Medulla oblongata (tissue), 1 donor: ENCODE measurements at regions not wholly inside any gene's neighbourhood (a gene's known extent, or its start where the extent isn't known, plus 50 kb on each side); places are given as distances from the start of the nearest gene placed in this dataset.
A peak's percentile ranks its signal among the peaks of the same experiment; 100 is the strongest.
"Not testable (repeated sequence)": the region's sequence is repeated elsewhere in the genome, so short reads cannot be mapped to it uniquely, and the experiment has no call there.

ENCODE experiments used
- DNase-seq: peaks from one replicate; pipeline ENCODE4 v3.0.0-alpha.2; 2015; ENCODE audit errors: extremely low spot score

DNA sequence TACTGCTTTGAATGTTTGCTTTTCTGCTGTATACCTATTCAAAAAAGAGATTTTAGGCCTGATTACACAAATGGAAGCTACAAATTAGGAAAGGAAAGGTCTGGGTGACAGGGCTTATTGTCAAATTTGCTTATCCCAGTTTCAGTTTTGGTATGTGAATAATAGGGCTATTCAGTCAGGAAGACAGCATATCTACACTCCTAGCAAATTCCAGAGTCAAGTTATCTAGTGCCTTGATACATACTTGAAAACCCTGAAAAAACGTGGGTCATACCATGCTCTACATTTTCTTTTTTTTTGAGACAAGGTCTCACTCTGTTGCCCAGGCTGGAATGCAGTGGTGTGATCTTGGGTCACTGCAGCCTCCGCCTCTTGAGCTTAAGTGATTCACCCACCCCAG, 59.2 kb upstream of the CCDC180 start:
- DNase-seq = not testable (repeated sequence)

DNA sequence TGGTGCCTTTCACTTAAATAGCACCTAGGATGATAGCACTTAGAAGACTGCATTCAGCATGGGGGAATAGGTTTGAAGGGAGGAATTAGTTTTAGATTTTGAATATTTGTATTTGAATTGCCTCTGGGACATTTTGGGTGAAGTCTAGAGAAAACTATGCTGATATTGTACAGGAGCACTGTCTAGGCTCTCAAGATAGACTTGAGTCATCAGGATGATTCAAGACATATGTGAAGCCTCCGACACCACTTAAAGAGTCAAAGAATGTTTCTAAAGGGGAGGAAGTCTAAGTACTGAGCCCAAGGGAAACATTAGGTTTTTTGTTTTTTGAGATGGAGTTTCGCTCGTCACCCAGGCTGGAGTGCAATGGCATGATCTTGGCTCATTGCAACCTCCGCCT, 63.9 kb upstream of the CCDC180 start:
- DNase-seq = no peak

DNA sequence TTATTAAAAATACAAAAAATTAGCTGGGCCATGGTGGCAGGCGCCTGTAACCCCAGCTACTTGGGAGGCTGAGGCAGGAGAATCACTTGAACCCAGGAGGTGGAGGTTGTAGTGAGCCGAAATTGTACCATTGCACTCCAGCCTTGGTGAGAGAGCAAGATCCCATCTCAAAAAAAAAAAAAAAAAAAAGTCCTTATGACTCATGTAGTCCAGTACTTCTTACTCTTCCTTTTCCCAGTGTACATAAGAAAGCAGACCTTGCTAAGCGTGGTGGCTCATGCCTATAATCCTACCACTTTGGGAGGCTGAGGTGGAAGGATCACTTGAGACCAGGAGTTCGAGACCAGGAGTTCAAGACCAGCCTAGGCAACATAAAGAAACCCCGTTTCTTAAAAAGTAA, 66.0 kb upstream of the CCDC180 start:
- not testable (repeated sequence) for DNase-seq

DNA sequence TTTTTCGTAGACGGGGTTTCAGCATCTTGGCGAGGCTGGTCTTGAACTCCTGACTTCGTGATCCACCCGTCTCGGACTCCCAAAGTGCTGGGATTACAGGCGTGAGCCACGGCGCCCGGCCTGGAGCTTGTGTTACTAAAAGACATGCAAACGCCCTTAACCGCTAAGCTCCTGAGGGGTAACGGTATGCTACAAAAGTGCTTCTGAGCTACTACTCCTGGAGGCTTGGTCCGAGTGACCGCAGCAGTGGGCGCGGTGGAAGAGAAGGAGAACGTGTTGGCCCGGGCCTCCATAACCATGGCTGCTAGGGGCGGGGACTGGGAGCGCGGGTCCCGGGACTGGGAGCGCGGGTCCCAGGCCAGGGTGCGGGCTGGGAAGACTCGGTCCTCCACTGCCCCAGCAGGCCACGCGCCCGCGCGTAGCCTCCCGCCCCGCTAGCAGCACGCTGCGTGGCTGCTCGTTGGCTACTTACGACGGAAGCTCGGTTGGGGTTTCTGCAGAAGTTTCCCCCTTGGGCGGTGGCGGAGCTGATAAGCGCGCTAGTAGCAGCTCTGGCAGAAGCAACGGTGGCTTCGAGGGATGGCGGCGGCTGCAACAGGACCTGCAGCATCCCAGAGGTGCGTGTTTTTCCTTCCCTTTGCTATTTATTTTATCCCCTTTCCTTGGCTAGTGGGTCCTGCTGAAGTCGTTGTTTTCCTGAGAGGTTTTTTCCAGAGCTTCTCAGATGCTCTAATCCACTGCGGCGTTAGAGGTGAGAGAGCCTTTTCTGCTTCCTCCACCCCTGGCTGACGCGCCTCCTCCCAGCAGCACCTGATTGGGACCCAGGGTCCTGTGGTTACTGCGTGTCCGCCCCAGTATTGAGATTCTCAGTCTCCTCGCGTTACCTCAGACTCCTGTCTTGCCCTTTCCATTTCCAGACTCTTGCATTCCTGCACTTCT, 69.2 kb upstream of the CCDC180 start:
- DNase-seq = peak; percentile 90

DNA sequence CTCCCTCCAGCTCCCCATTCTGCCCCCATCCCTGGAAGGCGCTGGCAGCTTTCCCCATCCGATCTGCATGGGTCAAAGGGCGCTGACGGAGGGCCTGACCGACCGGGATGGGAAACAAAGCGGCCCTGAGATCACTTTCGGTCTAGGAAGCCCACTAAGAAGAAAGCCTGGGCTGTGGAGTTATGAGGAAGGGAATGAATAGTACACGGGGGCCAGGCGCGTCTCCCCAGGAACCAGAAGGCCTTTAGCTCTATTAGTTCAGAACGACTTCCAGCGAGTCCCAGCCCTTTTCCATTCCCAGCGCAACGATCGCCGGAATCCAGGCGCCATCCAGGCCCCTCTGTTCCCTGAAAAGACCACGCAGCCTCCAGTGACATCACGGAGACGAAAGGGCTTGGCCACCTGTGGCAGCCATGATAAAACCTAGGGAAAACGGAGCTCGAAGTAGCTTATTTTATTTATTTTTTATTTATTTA, 70.1 kb upstream of the CCDC180 start:
- no peak for DNase-seq

DNA sequence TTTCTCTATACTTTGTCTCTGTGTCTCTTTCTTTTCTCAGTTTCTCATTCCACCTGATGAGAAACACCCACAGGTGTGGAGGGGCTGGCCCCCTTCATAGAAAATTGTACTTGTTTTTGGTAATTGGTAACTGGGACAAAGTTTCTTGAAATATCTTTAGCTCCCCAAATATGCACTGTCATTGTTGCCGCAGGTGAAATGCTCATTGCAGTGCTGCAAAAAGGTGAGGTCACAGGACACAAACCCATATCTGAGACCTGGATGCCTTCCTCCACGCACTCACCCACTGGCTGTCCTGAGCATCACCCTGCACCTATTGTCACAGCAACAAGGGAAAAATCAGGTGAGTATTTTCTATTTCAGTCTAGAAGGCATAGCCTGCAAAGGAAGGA, 74.5 kb upstream of the CCDC180 start:
- not testable (repeated sequence) for DNase-seq

DNA sequence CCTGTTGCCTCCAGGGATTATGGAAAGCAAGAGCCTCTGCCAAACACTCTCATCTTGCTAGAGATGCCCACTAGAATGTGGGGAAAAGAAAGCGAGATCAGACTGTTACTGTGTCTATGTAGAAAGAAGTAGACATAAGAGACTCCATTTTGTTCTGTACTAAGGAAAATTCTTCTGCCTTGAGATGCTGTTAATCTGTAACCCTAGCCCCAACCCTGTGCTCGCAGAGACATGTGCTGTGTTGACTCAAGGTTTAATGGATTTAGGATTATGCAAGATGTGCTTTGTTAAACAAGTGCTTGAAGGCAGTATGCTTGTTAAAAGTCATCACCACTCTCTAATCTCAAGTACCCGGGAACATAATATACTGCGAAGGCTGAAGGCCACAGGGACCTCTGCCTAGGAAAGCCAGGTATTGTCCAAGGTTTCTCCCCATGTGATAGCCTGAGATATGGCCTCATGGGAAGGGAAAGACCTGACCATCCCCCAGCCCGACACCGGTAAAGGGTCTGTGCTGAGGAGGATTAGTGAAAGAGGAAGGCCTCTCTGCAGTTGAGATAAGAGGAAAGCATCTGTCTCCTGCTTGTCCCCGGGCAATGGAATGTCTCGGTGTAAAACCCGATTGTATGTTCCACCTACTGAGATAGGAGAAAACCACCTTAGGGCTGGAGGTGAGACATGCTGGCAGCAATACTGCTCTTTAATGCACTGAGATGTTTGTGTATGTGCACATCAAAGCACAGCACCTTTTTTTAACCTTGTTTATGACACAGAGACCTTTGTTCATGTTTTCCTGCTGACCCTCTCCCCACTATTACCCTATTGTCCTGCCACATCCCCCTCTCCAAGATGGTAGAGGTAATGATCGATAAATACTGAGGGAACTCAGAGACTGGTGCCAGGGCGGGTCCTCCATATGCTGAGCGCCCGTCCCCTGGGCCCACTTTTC, 75.1 kb upstream of the CCDC180 start:
- not testable (repeated sequence) for DNase-seq

DNA sequence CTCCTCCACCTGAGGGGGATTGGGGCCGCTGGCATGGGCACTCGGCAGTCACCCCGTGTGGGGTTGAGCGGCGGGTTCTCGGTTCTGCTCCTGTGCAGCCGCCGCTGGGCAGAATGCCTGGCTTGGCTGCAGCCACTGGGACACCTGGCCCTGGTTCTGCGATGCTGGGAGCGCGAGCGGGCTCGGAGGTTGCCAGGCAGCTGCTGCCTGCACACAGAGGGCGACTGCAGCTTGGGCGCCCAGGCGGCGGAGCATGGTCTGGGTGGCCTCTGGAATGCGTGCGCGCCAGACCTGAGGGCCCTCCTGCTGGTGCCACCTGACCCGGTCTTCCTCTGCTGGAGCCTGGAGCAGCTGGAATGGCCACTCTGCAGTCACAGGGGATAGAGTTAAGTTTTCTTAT, 85.1 kb upstream of the CCDC180 start:
- DNase-seq = not testable (repeated sequence)

DNA sequence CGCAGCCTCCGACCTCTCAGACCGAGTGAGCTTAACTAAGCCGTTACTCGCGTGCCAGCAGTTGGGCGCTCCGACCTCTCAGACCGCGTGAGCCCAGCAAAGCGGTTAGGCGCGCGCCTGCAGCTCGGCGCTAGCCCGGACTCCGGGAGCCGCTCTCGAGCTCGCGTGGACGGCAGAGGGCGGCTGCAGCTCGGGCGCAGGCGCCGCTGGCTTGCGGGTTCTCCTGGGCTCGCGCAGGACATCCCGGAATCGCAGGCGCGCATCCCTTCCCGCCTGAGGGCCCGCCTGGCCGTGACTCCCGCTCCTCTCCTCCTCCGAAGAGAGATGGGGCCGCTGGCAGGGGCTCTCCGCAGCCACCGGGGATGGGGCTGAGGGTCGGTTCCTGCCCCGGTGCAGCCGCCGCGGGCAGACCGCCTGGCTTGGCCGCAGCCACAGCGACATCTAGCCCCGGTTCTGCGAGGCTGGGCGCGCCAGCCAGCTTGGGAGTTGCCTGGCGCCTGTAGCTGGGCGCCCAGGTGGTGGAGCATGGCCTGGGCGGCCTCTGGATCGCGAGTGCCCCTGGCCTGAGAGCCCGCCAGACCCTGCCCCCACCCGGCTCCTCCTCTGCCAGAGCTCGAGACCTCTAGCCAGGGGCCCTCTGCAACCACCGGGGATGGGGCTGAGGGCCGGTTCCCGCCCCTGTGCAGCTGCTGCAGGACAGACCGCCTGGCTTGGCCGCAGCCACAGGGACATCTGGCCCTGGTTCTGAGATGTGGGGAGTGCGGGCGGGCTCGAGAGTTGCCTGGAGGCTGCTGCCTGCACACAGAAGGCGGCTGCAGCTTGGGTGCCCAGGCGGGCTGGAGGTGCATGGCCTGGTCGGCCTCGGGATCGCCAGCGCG, 85.7 kb upstream of the CCDC180 start:
- peak; percentile 63 for DNase-seq

DNA sequence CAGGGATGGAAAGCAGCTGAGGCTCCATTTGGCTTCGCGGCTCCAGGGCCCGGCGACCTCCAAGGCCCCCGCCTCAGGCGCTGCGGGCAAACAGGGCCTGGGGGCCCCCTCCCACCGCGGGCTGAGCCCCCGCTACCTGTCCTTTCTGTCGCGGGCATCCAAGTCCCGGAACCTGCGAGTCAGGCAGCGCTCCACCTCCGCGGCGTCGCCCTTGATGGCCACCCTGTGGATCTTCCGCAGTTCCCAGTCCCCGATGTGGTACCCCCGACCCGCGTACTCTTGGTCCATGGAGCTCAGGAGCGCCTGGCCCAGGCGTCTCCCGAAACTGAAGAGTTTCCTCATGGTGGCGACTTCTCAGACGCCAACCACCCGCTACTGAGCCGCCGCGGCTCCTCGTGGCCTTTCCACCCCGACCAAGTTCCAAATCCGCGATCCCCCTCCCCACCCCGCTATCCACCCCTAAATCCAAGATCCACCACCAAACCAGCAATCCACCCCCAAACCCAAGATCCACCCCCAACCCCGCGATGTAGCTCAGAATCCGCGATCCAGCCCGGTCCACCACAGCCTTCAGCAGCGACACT, 86.5 kb upstream of the CCDC180 start:
- no peak for DNase-seq

DNA sequence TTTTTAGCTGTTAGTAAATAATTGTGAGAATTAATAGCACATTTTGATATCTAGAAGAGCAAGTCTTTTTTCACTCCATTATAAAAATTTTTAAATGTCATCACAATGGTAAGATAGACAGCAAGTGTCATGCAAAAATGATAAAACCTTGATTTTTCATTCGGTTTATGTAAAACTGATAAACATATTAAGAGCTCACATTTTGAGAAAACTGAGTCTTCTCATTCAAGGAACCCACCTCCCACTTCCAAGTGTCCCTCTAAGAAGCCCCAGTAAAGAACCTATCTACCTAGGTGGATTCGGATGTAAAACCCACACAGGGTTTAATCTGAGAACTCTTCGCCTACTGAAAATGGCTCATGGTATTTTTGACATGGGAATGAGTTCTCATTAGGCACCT, 87.1 kb upstream of the CCDC180 start:
- DNase-seq = not testable (repeated sequence)

DNA sequence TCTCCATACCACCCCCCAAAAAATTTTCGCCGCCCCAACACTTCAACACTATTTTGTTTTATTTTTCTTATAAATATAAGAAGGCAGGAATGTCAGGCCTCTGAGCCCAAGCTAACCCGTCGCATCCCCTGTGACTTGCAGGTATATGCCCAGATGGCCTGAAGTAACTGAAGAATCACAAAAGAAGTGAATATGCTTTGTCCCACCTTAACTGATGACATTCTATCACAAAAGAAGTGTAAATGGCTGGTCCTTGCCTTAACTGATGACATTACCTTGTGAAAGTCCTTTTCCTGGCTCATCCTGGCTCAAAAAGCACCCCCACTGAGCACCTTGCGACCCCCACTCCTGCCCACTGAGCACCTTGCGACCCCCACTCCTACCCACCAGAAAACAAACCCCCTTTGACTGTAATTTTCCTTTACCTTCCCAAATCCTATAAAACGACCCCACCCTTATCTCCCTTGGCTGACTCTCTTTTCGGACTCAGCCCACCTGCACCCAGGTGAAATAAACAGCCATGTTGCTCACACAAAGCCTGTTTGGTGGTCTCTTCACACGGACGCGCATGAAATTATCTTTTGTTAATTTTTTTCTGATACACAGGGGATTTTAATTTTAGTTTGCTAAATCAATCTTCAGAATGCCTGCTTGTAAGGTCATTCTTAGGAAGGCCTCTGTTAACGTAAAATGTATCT, 87.9 kb upstream of the CCDC180 start:
- DNase-seq = not testable (repeated sequence)

DNA sequence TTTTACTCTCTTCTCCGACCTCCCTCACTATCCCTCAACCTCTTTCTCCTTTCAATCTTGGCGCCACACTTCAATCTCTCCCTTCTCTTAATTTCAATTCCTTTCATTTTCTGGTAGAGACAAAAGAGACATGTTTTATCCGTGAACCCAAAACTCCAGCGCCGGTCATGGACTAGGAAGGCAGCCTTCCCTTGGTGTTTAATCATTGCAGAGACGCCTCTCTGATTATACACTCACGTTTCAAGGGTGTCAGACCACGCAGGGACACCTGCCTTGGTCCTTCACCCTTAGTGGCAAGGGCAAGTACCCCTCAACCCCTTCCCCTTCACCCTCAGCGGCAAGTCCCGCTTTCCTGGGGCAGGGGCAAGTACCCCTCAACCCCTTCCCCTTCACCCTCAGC, 92.3 kb upstream of the CCDC180 start:
- DNase-seq = not testable (repeated sequence)

DNA sequence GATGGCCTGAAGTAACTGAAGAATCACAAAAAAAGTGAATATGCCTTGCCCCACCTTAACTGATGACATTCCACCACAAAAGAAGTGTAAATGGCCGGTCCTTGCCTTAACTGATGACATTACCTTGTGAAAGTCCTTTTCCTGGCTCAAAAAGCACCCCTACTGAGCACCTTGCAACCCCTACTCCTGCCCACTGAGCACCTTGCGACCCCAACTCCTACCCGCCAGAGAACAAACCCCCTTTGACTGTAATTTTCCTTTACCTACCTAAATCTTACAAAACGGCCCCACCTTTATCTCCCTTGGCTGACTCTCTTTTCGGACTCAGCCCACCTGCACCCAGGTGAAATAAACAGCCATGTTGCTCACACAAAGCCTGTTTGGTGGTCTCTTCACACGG, 92.9 kb upstream of the CCDC180 start:
- not testable (repeated sequence) for DNase-seq

DNA sequence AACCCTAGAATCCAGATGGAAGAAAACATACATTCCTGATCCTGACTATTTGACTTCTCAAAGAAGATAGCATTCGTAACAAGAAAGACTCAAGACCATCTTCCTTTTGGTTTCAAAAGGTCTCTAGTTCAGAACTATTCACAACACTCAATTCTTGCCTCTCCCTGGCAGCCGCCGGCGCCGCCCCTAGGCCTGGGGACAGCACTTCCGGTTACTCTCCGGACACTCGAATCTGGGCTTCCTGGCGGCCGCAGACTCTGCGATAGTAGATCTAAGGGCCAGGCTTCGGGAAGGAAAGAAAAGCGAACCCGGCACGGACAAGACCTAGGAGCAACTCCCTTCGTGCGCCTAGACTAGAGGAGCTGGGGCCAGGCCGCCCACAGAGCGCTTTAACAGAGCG, 107.8 kb upstream of the CCDC180 start:
- DNase-seq = not testable (repeated sequence)

DNA sequence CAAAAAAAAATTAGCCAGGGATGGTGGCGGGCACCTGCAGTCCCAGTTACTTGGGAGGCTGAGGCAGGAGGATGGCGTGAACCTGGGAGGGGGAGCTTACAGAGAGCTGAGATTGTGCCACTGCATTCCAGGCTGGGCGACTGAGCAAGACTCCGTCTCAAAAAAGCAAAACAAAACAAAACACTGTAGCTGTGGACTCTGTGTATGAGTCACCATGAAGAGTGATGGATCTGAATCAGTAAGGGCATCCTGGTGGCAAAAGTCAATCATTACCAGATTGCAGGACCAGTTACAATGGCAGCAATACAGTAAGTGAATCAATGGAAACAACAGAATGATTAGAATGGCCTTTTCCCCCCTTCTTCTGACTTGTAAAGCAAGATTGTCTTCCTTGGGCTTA, 113.7 kb upstream of the CCDC180 start:
- DNase-seq = not testable (repeated sequence)

DNA sequence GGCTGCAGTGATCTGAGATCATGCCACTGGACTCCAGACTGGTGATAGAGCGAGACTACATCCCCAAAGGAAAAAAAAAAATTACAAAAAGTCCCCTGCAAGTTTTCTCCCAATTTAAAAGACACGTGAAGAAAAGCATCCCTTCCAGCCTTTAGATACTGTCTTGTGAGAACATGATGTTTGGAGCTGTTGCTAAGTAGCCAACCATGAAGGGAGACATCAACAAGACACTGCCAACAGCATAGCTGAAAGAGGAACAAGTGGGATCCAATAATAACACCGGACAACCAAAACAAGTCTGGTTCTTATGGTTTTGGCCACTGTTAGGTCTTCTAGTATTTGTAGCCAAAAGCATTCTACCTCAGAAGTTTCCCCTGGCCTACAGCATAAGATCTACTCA, 118.9 kb upstream of the CCDC180 start:
- no peak for DNase-seq

DNA sequence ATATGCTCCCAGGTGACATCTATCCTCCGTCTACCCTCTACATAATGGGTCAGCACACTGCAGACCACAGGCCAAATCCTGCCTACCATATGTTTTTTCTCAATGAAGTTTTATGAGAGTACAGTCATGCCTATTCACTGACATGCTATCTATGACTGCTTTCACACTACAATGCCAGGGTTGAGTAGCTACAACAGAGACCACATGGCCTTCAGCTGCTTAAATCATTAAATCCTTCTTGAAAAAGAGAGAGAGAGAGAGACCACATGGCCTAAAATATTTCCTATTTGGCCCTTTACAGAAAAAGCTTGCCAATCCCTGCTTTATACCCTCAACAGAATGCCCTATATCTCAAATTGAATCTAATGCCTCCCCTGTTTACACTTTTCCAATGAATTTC, 119.8 kb upstream of the CCDC180 start:
- DNase-seq = not testable (repeated sequence)

DNA sequence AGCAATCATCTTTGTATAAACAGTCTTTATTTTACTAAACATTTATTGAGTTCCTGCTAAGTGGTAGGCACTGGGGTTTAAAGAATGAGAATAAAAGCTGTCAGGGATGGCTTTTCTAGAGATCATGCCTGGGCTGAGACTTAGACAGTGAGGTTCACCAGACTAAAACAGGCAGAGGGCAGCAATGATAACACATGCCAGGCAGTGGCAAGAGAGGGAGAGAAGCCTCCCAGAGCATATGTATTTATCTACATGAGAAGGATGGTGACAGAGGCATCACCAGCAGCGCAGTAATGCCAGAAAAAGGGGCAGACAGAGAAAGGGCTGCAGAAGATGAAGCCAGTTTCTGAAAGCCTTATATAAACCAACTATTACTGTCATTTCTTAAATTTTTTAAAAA, 121.0 kb upstream of the CCDC180 start:
- DNase-seq = no peak

DNA sequence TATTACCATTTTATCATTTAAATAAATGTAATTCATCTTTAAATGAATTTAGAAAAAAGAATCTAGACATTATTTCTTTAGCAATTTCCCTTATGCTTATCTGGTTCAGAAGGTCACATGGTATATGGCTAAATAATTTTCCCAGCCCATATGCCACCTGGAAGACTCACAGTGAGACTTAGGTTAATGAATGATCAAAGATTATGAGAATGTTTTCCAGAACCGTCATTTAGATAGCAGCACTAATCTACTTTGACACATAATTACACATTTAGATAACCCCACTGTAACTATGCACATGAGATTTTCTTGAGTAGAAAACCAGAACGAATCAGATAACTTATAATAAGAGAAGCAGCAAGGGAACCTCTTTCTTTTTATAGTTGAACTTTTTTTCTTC, 124.9 kb upstream of the CCDC180 start:
- DNase-seq = not testable (repeated sequence)
